SK-N-MC (cell line): ENCODE measurements at regions not wholly inside any gene's neighbourhood (a gene's known extent, or its start where the extent isn't known, plus 50 kb on each side); places are given as distances from the start of the nearest gene placed in this dataset.

Experiments
- EZH2 ChIP-seq: fragments of 200-600 bp; sonication (generic); IDR thresholded peaks from one replicate; pipeline ENCODE4 v1.6.1; 2017; ENCODE audit warnings: antibody characterized with exemption
- FOXP2 ChIP-seq: optimal IDR thresholded peaks from 2 replicates; pipeline ENCODE3; 2011; ENCODE audit warnings: mild to moderate bottlenecking, moderate library complexity; ENCODE audit not compliant: insufficient read depth; ENCODE audit errors: extremely low read length, control extremely low read depth
- POLR2AphosphoS5 ChIP-seq: IDR thresholded peaks from 2 replicates; pipeline ENCODE4 v1.6.1; 2012; ENCODE audit warnings: mild to moderate bottlenecking, low read depth, low read length, borderline replicate concordance

- TF ChIP-seq POLR2AphosphoS5 = no peak
- no peak for TF ChIP-seq EZH2
- TF ChIP-seq FOXP2 = no peak
Observed at GRCh38 chr9:85433046-85433445, 308.7 kb downstream of the AGTPBP1 start.
